ENCODE measurements at regions not wholly inside any gene's neighbourhood (a gene's known extent, or its start where the extent isn't known, plus 50 kb on each side); places are given as distances from the start of the nearest gene placed in this dataset.

DNA sequence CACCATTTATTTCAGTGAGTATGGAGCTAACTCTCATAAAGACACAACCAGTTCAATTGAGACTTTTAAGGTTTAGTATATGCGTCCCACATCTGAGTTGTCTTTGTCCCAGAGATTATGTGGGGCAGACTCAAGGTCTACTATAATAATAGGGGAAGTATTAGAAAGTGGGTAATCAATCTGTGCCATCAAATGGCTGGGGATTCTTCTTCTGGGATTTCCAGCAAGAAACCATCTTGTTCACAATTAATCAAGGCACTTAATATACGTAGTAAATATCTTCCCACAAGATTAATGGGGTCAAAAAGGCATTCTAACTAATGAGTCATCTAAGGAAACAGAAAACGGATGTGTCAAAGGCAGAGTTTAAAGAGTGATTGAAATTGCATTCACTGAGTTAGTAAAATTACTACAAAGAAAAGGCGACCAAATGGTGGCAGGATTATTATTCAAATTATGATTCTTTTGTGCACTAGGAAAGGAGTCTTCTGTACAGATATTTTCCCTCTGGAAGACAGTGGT, 179.8 kb upstream of the REG3G start:
- no peaks in the 10 kb centered on the region for H3K36me3 ChIP-seq (replicated peaks in 1 of 2; ENCODE audit: control insufficient read depth in 1 of 2, insufficient read depth in 2 of 2, low read length in 2 of 2)
- peaks cover 0 to 4% (median 0%) of the 10 kb centered on the region in 7 donors for H3K9me3 Mint-ChIP-seq
- no peak overlapping the region for H3K27ac Mint-ChIP-seq
- TF ChIP-seq, protein P1, sequence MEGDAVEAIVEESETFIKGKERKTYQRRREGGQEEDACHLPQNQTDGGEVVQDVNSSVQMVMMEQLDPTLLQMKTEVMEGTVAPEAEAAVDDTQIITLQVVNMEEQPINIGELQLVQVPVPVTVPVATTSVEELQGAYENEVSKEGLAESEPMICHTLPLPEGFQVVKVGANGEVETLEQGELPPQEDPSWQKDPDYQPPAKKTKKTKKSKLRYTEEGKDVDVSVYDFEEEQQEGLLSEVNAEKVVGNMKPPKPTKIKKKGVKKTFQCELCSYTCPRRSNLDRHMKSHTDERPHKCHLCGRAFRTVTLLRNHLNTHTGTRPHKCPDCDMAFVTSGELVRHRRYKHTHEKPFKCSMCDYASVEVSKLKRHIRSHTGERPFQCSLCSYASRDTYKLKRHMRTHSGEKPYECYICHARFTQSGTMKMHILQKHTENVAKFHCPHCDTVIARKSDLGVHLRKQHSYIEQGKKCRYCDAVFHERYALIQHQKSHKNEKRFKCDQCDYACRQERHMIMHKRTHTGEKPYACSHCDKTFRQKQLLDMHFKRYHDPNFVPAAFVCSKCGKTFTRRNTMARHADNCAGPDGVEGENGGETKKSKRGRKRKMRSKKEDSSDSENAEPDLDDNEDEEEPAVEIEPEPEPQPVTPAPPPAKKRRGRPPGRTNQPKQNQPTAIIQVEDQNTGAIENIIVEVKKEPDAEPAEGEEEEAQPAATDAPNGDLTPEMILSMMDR (IDR thresholded peaks at IDR 0.05): no peak
- peak overlapping the region; percentile 34 for H3K4me2 ChIP-seq (replicated peaks; ENCODE audit: extremely low read depth, low read length, poor library complexity, severe bottlenecking)
- no peaks in the 10 kb centered on the region for H3K9me3 ChIP-seq (replicated peaks in 1 of 2; ENCODE audit: control insufficient read depth in 1 of 2, insufficient read depth in 1 of 2, low read length in 2 of 2)
- H3K27me3 ChIP-seq (ENCODE audit: control insufficient read depth in 2 of 2, insufficient read depth in 2 of 2, low read length in 2 of 2): no peaks in the 10 kb centered on the region
- no peaks in the 10 kb centered on the region for H3K79me2 ChIP-seq (ENCODE audit: insufficient read depth, low read length)
- peaks cover 2% of the 10 kb centered on the region for H3K4me1 Mint-ChIP-seq
- H3K27ac ChIP-seq (ENCODE audit: low read depth in 1 of 2, low read length in 2 of 2): no peak overlapping the region
- WGBS (ENCODE audit: insufficient coverage): no CpG with 5 or more reads among the region's 4 CpGs
- H3K27me3 Mint-ChIP-seq (ENCODE audit: low read depth in 3 of 3): peaks cover 0 to 2% (median 2%) of the 10 kb centered on the region in 3 donors
- peak overlapping the region in 1 of 3 experiments; percentile 55 for H3K4me3 ChIP-seq (replicated peaks in 1 of 3; ENCODE audit: low read depth in 2 of 3, low read length in 3 of 3)
- H3K4me1 ChIP-seq (ENCODE audit: control insufficient read depth in 1 of 2, insufficient read depth in 2 of 2, low read length in 2 of 2): peaks cover 0 to 4% of the 10 kb centered on the region in 2 donors
- no peaks in the 10 kb centered on the region for H3K36me3 Mint-ChIP-seq
- no peak overlapping the region for H2AFZ ChIP-seq (ENCODE audit: insufficient read depth, low read depth, low read length, poor library complexity, severe bottlenecking)
- intact Hi-C loops (cut with micrococcal nuclease): no loop called here
- no peak for DNase-seq
- no peak overlapping the region for H3K9ac ChIP-seq (ENCODE audit: insufficient read depth, low read length, poor library complexity, severe bottlenecking)
- H3K4me3 Mint-ChIP-seq: no peak overlapping the region
- no peaks in the 10 kb centered on the region for H4K20me1 ChIP-seq (ENCODE audit: insufficient read depth, low read length)

DNA sequence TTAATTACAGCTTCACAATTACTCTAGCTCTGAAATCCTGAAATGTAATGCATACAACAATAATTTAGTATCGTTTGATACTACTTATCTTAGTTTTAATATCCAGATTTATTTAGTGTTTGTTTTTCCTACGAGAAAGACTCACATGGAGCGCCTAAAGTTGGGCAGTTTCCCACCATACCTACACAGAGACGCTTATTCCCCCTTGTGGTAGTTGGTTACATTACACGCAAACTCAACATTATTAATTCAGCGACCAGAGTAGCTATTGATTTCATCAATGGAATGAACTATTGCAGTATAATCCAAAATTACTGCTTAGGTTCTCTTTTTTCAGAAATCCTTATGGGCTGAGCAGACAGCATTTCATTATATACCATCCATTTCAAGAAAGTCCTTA, 164.0 kb upstream of the REG3G start:
- Mint-ChIP-seq H3K36me3 (no peaks in the 10 kb centered on the region), H3K4me1 (peaks cover 12% of the 10 kb centered on the region), H3K27me3 (ENCODE audit: low read depth in 3 of 3) (peaks cover 0 to 1% (median 0%) of the 10 kb centered on the region in 3 donors), H3K4me3 (no peak overlapping the region), H3K9me3 (peaks cover 0 to 8% (median 0%) of the 10 kb centered on the region in 7 donors), H3K27ac (no peak overlapping the region)
- H2AFZ ChIP-seq (ENCODE audit: insufficient read depth, low read depth, low read length, poor library complexity, severe bottlenecking): no peak overlapping the region
- no peak overlapping the region for H3K9ac ChIP-seq (ENCODE audit: insufficient read depth, low read length, poor library complexity, severe bottlenecking)
- H3K27me3 ChIP-seq (ENCODE audit: control insufficient read depth in 2 of 2, insufficient read depth in 2 of 2, low read length in 2 of 2): no peaks in the 10 kb centered on the region
- H3K27ac ChIP-seq (ENCODE audit: low read depth in 1 of 2, low read length in 2 of 2): no peak overlapping the region
- H3K36me3 ChIP-seq (replicated peaks in 1 of 2; ENCODE audit: control insufficient read depth in 1 of 2, insufficient read depth in 2 of 2, low read length in 2 of 2): no peaks in the 10 kb centered on the region
- peaks cover 7 to 12% of the 10 kb centered on the region in 2 donors for H3K4me1 ChIP-seq (ENCODE audit: control insufficient read depth in 1 of 2, insufficient read depth in 2 of 2, low read length in 2 of 2)
- no peak overlapping the region for H3K4me3 ChIP-seq (replicated peaks in 1 of 3; ENCODE audit: low read depth in 2 of 3, low read length in 3 of 3)
- no CpG with 5 or more reads among the region's 6 CpGs for WGBS (ENCODE audit: insufficient coverage)
- H3K9me3 ChIP-seq (replicated peaks in 1 of 2; ENCODE audit: control insufficient read depth in 1 of 2, insufficient read depth in 1 of 2, low read length in 2 of 2): no peaks in the 10 kb centered on the region
- H4K20me1 ChIP-seq (ENCODE audit: insufficient read depth, low read length): no peaks in the 10 kb centered on the region
- no peak overlapping the region for H3K4me2 ChIP-seq (replicated peaks; ENCODE audit: extremely low read depth, low read length, poor library complexity, severe bottlenecking)
- H3K79me2 ChIP-seq (ENCODE audit: insufficient read depth, low read length): no peaks in the 10 kb centered on the region
- intact Hi-C loops (cut with micrococcal nuclease): no loop called here
- TF ChIP-seq, protein P1 (IDR thresholded peaks at IDR 0.05): peak; percentile 44
- DNase-seq: no peak

Measured in CD14-positive monocyte (primary cell).